ENCODE measurements at regions not wholly inside any gene's neighbourhood (a gene's known extent, or its start where the extent isn't known, plus 50 kb on each side); places are given as distances from the start of the nearest gene placed in this dataset.

DNA sequence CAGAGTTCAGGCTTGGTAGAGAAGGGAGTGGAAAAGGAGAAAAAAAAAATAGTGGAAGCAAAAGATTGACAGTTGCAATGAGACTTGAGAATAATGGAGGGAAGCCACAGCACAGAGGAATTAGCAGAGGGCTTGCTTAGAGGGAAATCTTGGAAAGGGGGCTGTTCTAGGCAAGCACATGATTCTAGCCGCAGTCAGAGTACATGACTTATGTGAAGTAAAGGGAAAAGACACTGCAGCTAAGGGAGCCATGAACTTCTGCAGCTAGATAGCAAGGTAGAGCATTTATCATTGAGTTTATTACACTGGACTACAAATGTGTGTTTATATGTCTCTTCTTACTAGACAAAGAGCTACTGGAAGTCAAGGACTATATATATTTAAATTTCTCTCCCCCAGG, 144.0 kb upstream of the OPCML start:
- intact Hi-C loops (cut with DNase I; ENCODE audit: low total_unique reads) = no loop called here
- Histone ChIP-seq H3K9me3 (no peaks in the 10 kb centered on the region), H3K4me1 (no peaks in the 10 kb centered on the region), H3K27ac (no peak overlapping the region), H3K36me3 (no peaks in the 10 kb centered on the region), H3K27me3 (peaks cover 0 to 16% (median 0%) of the 10 kb centered on the region in 3 donors), H3K4me3 (no peak overlapping the region)
- no peak for DNase-seq
- TF ChIP-seq CTCF (IDR thresholded peaks at IDR 0.05) (no peak), POLR2AphosphoS5 (IDR thresholded peaks at IDR 0.05) (no peak), EP300 (IDR thresholded peaks at IDR 0.05) (no peak), POLR2A (IDR thresholded peaks at IDR 0.05) (no peak)
- WGBS, 5 donors = 74 to 91% (median 86%) methylated on average over 1 of the region's 1 CpG

DNA sequence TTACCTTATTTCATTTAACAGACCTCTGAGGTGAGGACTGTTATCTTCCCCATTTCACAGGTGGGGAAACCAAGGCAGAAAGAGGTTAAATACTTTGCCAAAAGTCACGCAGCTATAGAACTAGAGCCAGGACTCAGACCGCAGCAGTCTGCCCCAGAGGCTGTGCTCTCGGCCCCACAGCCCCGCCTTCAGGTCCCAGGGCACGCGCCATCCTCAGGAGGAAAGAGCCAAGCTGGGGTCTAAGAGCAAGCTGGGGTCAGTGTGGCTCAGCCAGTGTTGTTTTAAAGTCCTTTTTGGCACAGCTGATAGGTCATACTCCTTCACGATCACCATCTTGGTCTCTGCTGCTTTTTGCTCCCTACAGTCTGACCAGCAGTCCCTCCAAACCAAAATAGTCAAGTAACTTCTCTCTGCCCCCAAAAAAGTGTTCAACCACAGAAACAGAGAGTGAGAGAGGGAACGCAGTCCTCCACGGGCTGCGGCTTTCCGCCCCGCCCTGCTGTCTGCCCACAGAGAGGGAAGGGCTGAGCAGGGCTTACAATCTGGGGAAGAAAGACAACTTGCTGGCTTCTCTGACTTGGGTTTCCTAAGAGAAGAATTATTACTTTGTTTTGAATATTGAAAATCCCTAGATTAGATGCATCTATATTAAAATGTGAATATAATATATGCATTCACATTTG, 137.2 kb upstream of the OPCML start:
- H3K9me3 ChIP-seq = no peaks in the 10 kb centered on the region
- peaks cover 0 to 11% (median 0%) of the 10 kb centered on the region in 3 donors for H3K27me3 ChIP-seq
- no peak for DNase-seq
- H3K27ac ChIP-seq = no peak overlapping the region
- no peak for TF ChIP-seq POLR2A (IDR thresholded peaks at IDR 0.05)
- TF ChIP-seq POLR2AphosphoS5 (IDR thresholded peaks at IDR 0.05) = no peak
- no peak for TF ChIP-seq EP300 (IDR thresholded peaks at IDR 0.05)
- TF ChIP-seq CTCF (IDR thresholded peaks at IDR 0.05) = no peak
- no peaks in the 10 kb centered on the region for H3K4me1 ChIP-seq
- 40 to 61% (median 46%) methylated on average over 12 of the region's 12 CpGs for WGBS, 5 donors
- no peaks in the 10 kb centered on the region for H3K36me3 ChIP-seq
- intact Hi-C loops (cut with DNase I; ENCODE audit: low total_unique reads) = no loop called here
- no peak overlapping the region for H3K4me3 ChIP-seq

DNA sequence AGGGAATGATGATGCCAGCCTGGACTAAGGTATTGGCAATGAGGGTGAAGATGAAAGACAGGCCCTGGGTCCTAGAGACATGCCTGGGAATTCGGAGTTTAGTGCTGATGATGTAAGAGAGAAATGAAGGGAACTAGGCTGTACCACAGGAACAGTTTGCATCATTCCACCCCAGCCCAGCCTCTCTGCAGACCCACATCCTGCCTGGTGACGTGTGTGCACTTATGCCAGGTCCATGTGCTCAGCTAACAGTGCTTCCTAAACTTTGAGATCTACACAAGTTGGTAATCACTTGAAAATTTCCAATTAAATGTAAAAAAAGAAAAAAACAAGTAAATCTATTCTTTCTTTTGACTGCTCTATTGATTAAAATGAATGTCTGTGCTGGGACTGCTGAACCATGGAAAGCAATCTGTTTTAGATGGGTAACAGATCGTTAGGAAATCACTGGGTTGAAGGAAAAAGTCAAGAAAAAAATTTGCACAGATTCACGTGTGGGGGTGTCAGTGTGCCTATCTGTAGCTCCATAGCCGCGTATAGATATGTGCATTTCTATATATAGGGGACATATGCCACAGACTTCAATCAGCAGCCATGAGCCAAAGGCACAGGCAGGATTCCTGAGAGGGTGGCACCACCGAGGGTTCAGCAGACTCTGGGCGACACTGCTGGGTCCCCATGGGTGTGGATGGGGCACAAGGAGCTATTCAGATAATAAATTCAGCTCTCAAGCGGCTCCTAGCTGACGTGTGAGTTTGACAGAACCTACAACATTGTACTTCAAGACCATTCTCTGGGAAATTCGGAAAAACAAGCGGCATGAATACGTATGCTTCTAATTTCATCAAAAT, 131.1 kb upstream of the OPCML start:
- Histone ChIP-seq H3K4me1 (no peaks in the 10 kb centered on the region), H3K9me3 (no peaks in the 10 kb centered on the region), H3K36me3 (no peaks in the 10 kb centered on the region), H3K27me3 (no peaks in the 10 kb centered on the region), H3K27ac (no peak overlapping the region), H3K4me3 (no peak overlapping the region)
- no peak for TF ChIP-seq CTCF (IDR thresholded peaks at IDR 0.05)
- no peak for TF ChIP-seq POLR2A (IDR thresholded peaks at IDR 0.05)
- TF ChIP-seq POLR2AphosphoS5 (IDR thresholded peaks at IDR 0.05) = no peak
- no peak for TF ChIP-seq EP300 (IDR thresholded peaks at IDR 0.05)
- intact Hi-C loops (cut with DNase I; ENCODE audit: low total_unique reads) = no loop called here
- DNase-seq = no peak
- 75 to 82% (median 80%) methylated on average over 13 of the region's 13 CpGs for WGBS, 5 donors

DNA sequence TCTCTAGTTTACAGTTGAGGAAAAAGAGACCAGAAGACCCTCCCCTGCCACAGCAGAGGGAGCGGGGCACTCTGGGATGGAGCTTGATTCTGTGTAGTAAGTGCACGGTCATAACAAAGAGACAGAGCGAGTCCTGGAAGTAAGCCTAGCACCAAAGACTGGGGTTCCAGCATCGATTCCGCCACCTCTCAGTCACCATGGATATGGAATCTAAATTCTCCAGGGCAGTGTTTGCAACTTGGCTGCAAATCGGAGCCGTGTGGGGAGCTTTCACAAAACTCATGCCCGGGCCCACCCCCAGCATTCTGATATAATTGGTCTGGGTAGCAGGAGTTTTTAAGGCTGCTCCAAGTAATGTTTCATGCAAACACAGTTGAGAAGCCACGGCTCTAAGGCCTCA, 129.5 kb upstream of the OPCML start:
- Histone ChIP-seq H3K9me3 (peaks cover 0 to 6% (median 4%) of the 10 kb centered on the region in 4 donors), H3K36me3 (no peaks in the 10 kb centered on the region), H3K27me3 (no peaks in the 10 kb centered on the region), H3K4me3 (no peak overlapping the region), H3K27ac (no peak overlapping the region), H3K4me1 (no peaks in the 10 kb centered on the region)
- 80 to 91% (median 85%) methylated on average over 9 of the region's 9 CpGs for WGBS, 5 donors
- intact Hi-C loops (cut with DNase I; ENCODE audit: low total_unique reads) = no loop called here
- no peak for TF ChIP-seq EP300 (IDR thresholded peaks at IDR 0.05)
- no peak for DNase-seq

GRCh38 chr11:133660202-133660568, 127.9 kb upstream of the OPCML start:
- 65 to 68% (median 66%) methylated on average over 5 of the region's 5 CpGs for WGBS, 5 donors
- Histone ChIP-seq H3K9me3 (peaks cover 0 to 13% (median 11%) of the 10 kb centered on the region in 4 donors), H3K27ac (no peak overlapping the region), H3K27me3 (peaks cover 0 to 14% (median 0%) of the 10 kb centered on the region in 3 donors), H3K4me1 (no peaks in the 10 kb centered on the region), H3K4me3 (no peak overlapping the region), H3K36me3 (no peaks in the 10 kb centered on the region)
- no peak for DNase-seq
- TF ChIP-seq POLR2AphosphoS5 (IDR thresholded peaks at IDR 0.05) (no peak), CTCF (IDR thresholded peaks at IDR 0.05) (no peak)
- intact Hi-C loops (cut with DNase I; ENCODE audit: low total_unique reads) = no loop called here

All from stomach (tissue), 8 donors.